CD14-positive monocyte (primary cell): ENCODE measurements at regions not wholly inside any gene's neighbourhood (a gene's known extent, or its start where the extent isn't known, plus 50 kb on each side); places are given as distances from the start of the nearest gene placed in this dataset.

Experiments
- DNase-seq, 3 donors: peaks; one replicate each; pipeline ENCODE4 v3.0.0-alpha.2; 2011 to 2022
- H2AFZ ChIP-seq: 2 replicates; pipeline ENCODE4 v1.6.0; 2012; ENCODE audit warnings: mild to moderate bottlenecking, low read depth, low read length, inconsistent platforms; ENCODE audit not compliant: insufficient read depth, poor library complexity, severe bottlenecking
- H3K27ac ChIP-seq, 2 donors: 1 replicate in 1 of 2; 2 replicates in 1 of 2; pipeline ENCODE4 v1.5.1; 2012 to 2013; ENCODE audit warnings: low read length in 2 of 2, control low read depth in 1 of 2, inconsistent platforms in 1 of 2, low read depth in 1 of 2, mild to moderate bottlenecking in 1 of 2
- H3K27me3 ChIP-seq, 2 donors: one replicate each; pipeline versions ENCODE4 v1.6.0 to v1.6.1; 2011 to 2013; ENCODE audit warnings: low read length in 2 of 2; ENCODE audit not compliant: control insufficient read depth in 2 of 2, insufficient read depth in 2 of 2
- H3K36me3 ChIP-seq, 2 donors: replicated peaks in 1 of 2; 1 replicate in 1 of 2; 2 replicates in 1 of 2; pipeline versions ENCODE4 v1.5.1 to v1.6.1; 2012 to 2013; ENCODE audit warnings: low read length in 2 of 2, control low read depth in 1 of 2, inconsistent platforms in 1 of 2, mild to moderate bottlenecking in 1 of 2; ENCODE audit not compliant: insufficient read depth in 2 of 2, control insufficient read depth in 1 of 2
- H3K4me1 ChIP-seq, 2 donors: 1 replicate in 1 of 2; 2 replicates in 1 of 2; pipeline versions ENCODE4 v1.5.1 to v1.6.1; 2012 to 2013; ENCODE audit warnings: low read length in 2 of 2, control low read depth in 1 of 2, inconsistent platforms in 1 of 2, mild to moderate bottlenecking in 1 of 2, moderate library complexity in 1 of 2; ENCODE audit not compliant: insufficient read depth in 2 of 2, control insufficient read depth in 1 of 2
- H3K4me2 ChIP-seq: replicated peaks from 2 replicates; pipeline ENCODE3; 2012; ENCODE audit warnings: low read length, moderate library complexity, mild to moderate bottlenecking; ENCODE audit not compliant: poor library complexity, severe bottlenecking; ENCODE audit errors: extremely low read depth
- H3K4me3 ChIP-seq, 3 experiments: fragments of 200-600 bp in 1 of 3; sonication (generic) in 1 of 3; replicated peaks in 1 of 3; 1 replicate in 2 of 3; 2 replicates in 1 of 3; pipeline ENCODE4 v1.5.1; 2011 to 2013; ENCODE audit warnings: low read length in 3 of 3, mild to moderate bottlenecking in 3 of 3, control low read depth in 2 of 3, low read depth in 2 of 3, inconsistent platforms in 1 of 3, moderate library complexity in 1 of 3
- H3K79me2 ChIP-seq: 2 replicates; pipeline ENCODE4 v1.6.0; 2012; ENCODE audit warnings: mild to moderate bottlenecking, control low read depth, inconsistent platforms, low read length, moderate library complexity; ENCODE audit not compliant: insufficient read depth
- H3K9ac ChIP-seq: 2 replicates; pipeline ENCODE4 v1.6.0; 2017; ENCODE audit warnings: low read length, mild to moderate bottlenecking; ENCODE audit not compliant: insufficient read depth, poor library complexity, severe bottlenecking
- H3K9me3 ChIP-seq, 2 donors: replicated peaks in 1 of 2; 1 replicate in 1 of 2; 2 replicates in 1 of 2; pipeline versions ENCODE4 v1.5.1 to v1.6.1; 2012 to 2013; ENCODE audit warnings: low read length in 2 of 2, control low read depth in 1 of 2; ENCODE audit not compliant: control insufficient read depth in 1 of 2, insufficient read depth in 1 of 2
- H4K20me1 ChIP-seq: 2 replicates; pipeline ENCODE4 v1.6.0; 2012; ENCODE audit warnings: mild to moderate bottlenecking, low read length, control low read depth, moderate library complexity; ENCODE audit not compliant: insufficient read depth
- H3K27ac Mint-ChIP-seq, 7 donors: one replicate each; pipeline ENCODE4 v1.8.0; 2020; ENCODE audit warnings: mild to moderate bottlenecking in 7 of 7, mixed read lengths in 7 of 7, moderate library complexity in 6 of 7, inconsistent platforms in 2 of 7
- H3K27me3 Mint-ChIP-seq, 3 donors: one replicate each; pipeline ENCODE4 v1.8.0; 2021 to 2022; ENCODE audit warnings: low read depth in 3 of 3, mild to moderate bottlenecking in 3 of 3, mixed read lengths in 3 of 3, moderate library complexity in 3 of 3, inconsistent platforms in 1 of 3
- H3K36me3 Mint-ChIP-seq, 2 donors: one replicate each; pipeline ENCODE4 v1.8.0; 2020; ENCODE audit warnings: mixed read lengths in 2 of 2, inconsistent platforms in 1 of 2, mild to moderate bottlenecking in 1 of 2
- H3K4me1 Mint-ChIP-seq: one replicate; pipeline ENCODE4 v1.8.0; 2020; ENCODE audit warnings: mild to moderate bottlenecking, mixed read lengths
- H3K4me3 Mint-ChIP-seq, 2 donors: one replicate each; pipeline ENCODE4 v1.8.0; 2020; ENCODE audit warnings: mild to moderate bottlenecking in 2 of 2, mixed read lengths in 2 of 2, moderate library complexity in 1 of 2
- H3K9me3 Mint-ChIP-seq, 7 donors: one replicate each; pipeline ENCODE4 v1.8.0; 2020 to 2022; ENCODE audit warnings: mixed read lengths in 7 of 7, mild to moderate bottlenecking in 6 of 7, moderate library complexity in 6 of 7, inconsistent platforms in 2 of 7
- CTCF ChIP-seq: fragments of 200-600 bp; IDR thresholded peaks from one replicate; pipeline ENCODE4 v1.8.0; 2022; ENCODE audit warnings: antibody characterized with exemption, mild to moderate bottlenecking
- WGBS: methylation state at CpG from one replicate; pipeline ENCODE4 v1.1.5; 2013; ENCODE audit warnings: missing lambda C conversion rate; ENCODE audit not compliant: insufficient coverage; 5-methylcytosine and 5-hydroxymethylcytosine counted together
- intact Hi-C, 2 donors: fragments of 100-400 bp; cut with micrococcal nuclease; formaldehyde crosslinking; loops; one replicate each; pipeline versions ENCODE4 v1.15.0 to v1.15.1; 2023

GRCh38 chr1:170360601-170361000 is 171.4 kb upstream of the GORAB start:
- no peaks in the 10 kb centered on the region for H3K4me1 Mint-ChIP-seq
- Histone ChIP-seq H3K4me3 (no peak overlapping the region), H3K4me1 (no peaks in the 10 kb centered on the region), H3K27ac (no peak overlapping the region), H3K79me2 (no peaks in the 10 kb centered on the region), H4K20me1 (no peaks in the 10 kb centered on the region), H3K9me3 (peaks cover 4 to 5% of the 10 kb centered on the region in 2 donors), H2AFZ (no peak overlapping the region), H3K9ac (no peak overlapping the region), H3K4me2 (no peak overlapping the region), H3K36me3 (no peaks in the 10 kb centered on the region), H3K27me3 (no peaks in the 10 kb centered on the region)
- H3K36me3 Mint-ChIP-seq: no peaks in the 10 kb centered on the region
- H3K4me3 Mint-ChIP-seq: no peak overlapping the region
- intact Hi-C loops: no loop called here
- H3K27ac Mint-ChIP-seq: no peak overlapping the region
- 100% methylated on average over 1 of the region's 3 CpGs for WGBS
- no peak for TF ChIP-seq CTCF
- H3K27me3 Mint-ChIP-seq: peaks cover 0 to 2% (median 0%) of the 10 kb centered on the region in 3 donors
- H3K9me3 Mint-ChIP-seq: peaks cover 5 to 19% (median 10%) of the 10 kb centered on the region in 7 donors
- no peak for DNase-seq

GRCh38 chr1:170365331-170365730 is 166.6 kb upstream of the GORAB start:
- Mint-ChIP-seq H3K27ac (no peak overlapping the region), H3K4me3 (no peak overlapping the region), H3K27me3 (peaks cover 0 to 2% (median 0%) of the 10 kb centered on the region in 3 donors), H3K36me3 (no peaks in the 10 kb centered on the region), H3K9me3 (peaks cover 1 to 23% (median 12%) of the 10 kb centered on the region in 7 donors), H3K4me1 (no peaks in the 10 kb centered on the region)
- H3K79me2 ChIP-seq: no peaks in the 10 kb centered on the region
- H3K27ac ChIP-seq: no peak overlapping the region
- DNase-seq: no peak
- no peaks in the 10 kb centered on the region for H4K20me1 ChIP-seq
- no peak overlapping the region for H3K9ac ChIP-seq
- H2AFZ ChIP-seq: no peak overlapping the region
- H3K27me3 ChIP-seq: no peaks in the 10 kb centered on the region
- H3K9me3 ChIP-seq: peaks cover 14 to 18% of the 10 kb centered on the region in 2 donors
- no peak overlapping the region for H3K4me3 ChIP-seq
- no peaks in the 10 kb centered on the region for H3K36me3 ChIP-seq
- no peak overlapping the region for H3K4me2 ChIP-seq
- no peaks in the 10 kb centered on the region for H3K4me1 ChIP-seq
- no CpG with 5 or more reads among the region's 2 CpGs for WGBS
- no peak for TF ChIP-seq CTCF
- intact Hi-C loops: no loop called here
